ENCODE measurements at regions not wholly inside any gene's neighbourhood (a gene's known extent, or its start where the extent isn't known, plus 50 kb on each side); places are given as distances from the start of the nearest gene placed in this dataset.

DNA sequence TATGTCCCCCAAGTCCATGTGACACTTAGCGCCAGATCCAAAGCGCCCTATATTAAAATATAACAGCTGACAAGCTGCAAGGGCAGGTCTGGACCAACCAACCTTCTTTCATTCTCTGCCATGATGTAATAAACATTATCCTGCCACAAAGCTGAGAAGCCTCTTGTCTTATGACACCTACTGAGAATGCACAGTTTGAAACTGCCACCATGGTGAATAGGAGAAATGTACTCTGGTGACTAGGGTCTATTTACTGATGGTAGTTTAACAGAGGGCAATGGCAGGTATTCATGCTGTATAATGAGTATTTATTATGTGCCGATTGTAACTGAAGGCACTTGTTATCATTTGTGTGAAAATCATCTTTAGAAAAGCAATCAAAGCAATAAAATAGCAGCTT lies 634.0 kb downstream of the OTOL1 start:
- DNase-seq (ENCODE audit: low spot score) = no peak

DNA sequence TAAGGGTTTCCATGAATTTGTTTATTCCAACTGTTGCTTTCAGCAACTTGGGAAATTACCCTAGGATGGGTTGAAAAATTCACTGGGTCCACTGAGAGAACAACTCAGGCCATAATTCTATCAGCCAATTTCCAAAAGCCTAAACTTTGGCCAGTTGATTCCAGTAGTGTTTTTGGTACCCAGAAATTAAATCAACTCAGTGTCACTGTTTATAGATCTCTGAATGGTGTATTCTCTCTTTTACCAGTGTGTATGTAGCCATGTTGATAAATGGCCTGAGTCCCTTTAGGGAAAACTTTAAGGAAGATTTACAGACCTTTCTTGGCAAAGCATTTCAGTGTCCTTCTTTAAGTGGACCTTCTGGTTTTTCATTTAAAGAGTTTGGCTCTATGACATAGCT lies 636.4 kb downstream of the OTOL1 start:
- no peak for DNase-seq (ENCODE audit: low spot score)

DNA sequence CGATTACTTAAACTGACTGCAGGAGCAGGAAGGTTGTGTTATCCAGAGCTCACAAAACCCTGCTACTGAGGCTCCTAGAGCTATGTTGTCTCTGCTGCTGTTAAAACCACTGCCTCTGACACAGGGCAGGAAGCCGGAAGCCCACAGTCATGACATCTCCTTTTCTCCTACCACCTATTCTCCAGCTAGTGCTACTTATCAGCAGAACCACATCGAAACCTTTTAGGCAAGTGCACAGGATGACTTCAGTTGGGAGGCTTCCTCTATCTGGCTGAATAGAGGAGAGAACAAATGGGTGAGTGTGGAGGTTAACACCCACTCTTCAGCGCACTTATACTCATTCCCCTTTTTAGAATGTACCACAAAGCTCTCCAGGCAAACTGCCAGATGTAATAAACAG lies 638.0 kb downstream of the OTOL1 start:
- DNase-seq (ENCODE audit: low spot score) = peak; percentile 32

DNA sequence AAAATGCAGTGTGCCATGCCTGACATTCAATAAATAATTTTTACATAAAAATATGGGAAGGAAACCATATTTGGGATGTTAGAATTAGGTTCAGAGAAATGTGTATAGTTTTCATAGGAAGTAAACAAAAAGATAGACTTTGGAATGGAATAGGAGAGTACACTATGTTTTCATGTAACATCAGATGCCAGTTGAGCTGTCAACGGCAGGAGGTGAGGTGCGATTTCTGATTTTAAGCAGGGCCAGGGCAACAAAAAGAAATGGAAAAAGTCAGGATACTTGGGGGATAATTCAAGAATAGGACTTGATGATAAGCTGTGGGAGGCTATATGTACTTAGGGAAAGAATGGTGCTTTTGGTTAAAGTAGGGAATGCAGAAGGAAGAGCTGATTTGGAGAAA lies 639.5 kb downstream of the OTOL1 start:
- DNase-seq (ENCODE audit: low spot score) = no peak

DNA sequence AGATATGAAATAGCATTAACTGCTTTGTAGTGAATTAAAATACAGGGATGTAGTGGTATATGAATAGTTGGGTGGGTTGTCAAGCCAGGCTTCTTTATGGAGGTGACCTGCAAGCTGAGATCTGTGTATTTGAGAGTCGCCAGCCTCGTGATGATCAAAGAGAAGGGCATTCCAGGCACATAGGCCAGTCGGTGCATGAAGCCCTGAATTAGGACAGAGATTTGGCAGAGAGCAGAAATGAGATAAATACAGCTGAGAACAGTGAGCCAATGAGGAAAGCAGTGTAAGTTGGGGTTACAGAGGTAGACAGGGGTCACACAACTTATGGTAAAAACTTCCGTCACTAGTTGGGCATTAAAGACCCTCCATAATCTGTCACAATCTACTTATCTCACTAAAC lies 641.9 kb downstream of the OTOL1 start:
- no peak for DNase-seq (ENCODE audit: low spot score)

DNA sequence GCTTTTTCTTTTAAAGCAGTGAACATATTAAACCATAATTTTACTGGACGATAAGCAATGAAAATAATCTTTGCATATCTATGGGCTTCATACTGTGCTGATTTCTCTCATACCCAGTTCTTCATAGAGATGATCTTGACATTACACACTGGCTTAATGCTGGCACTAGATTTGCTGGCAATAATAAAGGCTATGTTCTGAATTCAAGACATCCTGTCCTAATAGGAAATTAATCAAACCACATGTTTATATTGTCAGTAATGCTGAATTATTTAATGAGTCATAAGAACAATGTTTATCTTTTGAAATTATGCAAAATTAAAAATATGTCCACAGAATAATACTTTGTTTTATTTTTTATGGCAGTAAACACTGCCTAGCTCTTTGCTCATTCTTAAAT lies 643.2 kb downstream of the OTOL1 start:
- DNase-seq (ENCODE audit: low spot score) = no peak

DNA sequence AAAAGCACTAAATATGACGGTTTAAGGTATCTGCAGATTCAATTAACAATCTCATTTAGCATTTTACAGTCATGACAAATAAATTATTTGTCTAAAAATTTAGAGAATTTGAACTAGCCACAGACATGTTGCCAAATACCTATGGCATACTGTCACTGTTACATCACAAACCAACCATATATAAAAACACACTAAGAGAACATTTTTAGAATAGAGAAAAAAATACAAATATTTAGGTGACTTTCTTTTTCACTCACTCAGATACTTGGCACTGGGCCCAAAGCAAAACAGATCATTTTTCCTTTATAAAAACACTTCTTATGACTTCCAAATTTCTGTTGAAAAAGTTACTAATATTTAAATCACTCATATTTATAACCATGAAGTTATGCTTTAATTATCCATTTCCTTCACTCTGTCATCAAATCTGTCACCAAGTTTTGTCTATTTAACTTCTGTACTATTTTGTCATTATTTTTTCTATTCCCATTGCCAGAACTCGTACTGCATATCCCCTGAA lies 644.7 kb downstream of the OTOL1 start:
- DNase-seq (ENCODE audit: low spot score) = no peak

DNA sequence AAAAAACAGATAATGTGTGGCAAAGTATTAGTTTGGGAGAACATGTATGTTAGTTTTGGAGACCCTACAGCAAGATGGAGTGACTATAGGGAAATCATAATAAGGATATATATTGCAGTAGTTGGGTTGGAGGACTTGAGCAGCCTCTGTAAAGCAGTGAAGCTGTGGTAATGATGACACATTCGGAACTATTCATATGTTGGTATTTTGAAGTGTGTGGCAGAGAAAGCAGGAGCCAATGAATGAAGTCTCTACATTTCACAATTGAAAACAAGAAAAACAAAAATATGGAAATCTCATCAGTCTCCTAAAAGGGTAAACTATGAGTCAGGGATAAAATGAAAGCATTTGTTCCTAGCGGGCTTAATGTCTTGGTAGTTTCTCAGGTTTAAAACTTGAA lies 645.9 kb downstream of the OTOL1 start:
- no peak for DNase-seq (ENCODE audit: low spot score)

DNA sequence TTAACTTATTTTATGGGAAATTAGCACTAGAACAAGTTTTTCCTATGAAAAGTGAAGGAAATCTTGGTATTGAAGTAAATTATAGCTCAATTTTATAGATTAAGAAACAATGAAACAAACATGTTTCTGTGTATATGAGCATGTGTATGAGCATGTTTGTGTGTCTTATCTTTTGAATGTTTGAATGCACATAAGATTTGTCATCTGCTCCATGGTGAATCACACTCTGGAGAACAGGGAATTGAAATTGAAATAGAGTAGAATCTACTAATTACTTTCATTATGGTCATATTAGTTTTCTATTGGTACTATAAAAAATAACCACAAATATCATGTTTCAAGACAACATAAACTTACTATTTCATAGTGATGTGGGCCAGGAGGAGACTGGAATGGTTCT lies 646.6 kb downstream of the OTOL1 start:
- no peak for DNase-seq (ENCODE audit: low spot score)

DNA sequence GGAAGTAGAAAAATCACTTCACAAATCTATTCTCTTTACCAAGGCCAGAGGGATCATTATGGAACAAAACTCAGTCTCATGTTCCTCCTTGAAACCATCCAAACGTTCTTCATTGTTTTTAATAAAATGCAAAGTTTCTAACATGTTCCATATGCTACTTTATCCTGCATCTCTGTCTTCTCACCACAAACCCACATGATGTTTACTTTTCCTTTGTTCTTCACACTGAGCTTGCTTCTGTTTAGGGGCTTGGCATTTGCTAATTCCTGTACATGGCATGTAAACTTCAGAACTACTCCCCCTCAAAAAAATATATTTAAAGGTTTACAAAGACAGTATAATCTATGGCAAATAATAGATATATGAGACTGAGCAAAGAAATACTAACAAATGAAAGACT lies 651.4 kb downstream of the OTOL1 start:
- no peak for DNase-seq (ENCODE audit: low spot score)

DNA sequence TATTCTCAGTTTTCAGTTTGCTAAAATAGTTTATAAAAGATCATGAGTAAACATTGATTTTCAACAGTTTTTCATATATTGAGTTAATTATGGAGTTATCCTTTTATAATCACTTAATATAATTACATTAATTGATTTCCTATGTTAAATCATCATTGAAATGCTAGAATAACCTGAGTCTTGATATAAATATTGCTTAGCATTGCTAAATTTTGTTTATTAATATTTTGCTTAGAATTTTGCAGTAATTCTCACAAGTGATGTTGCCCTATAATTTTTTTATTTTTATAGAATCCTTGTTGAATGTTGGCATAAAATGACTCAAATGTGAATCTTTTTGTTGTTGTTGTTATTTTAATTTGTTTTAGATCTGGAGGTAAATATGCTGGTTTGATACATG lies 654.2 kb downstream of the OTOL1 start:
- no peak for DNase-seq (ENCODE audit: low spot score)

DNA sequence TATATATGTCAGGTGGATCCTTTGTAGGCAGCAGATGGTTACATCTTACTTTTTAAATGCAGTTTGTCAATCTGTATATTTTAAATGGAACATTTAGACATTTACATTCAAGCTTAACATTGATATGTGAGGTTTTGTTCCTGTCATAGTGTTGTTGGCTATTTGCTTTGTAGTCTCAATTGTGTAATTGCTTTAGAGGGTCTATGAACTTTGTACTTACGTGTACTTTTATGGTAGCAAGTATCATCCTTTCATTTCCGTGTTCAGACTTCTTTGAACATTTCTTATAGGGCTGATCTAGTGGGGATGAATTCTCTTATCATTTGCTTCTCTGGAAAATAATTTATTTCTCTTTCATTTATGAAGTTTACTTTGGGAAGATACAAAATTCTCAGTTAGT lies 656.0 kb downstream of the OTOL1 start:
- no peak for DNase-seq (ENCODE audit: low spot score)

DNA sequence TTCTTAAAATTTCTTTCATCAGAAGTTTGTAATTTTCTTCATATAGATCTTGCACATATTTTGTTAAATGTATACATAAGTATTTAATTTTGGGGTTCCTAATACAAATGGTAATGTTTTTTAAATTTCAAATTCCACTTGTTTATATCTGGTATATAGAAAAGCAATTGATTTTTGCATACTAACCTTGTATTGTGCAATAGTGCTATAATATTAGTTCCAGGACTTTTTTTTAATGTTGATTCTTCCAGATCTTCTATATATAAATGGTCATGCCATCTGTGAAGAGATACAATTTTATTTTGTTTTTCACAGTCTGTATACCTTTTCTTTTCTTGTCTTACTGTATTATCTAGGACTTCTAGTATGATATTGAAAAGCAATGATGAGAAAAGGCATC lies 665.0 kb downstream of the OTOL1 start:
- no peak for DNase-seq (ENCODE audit: low spot score)

DNA sequence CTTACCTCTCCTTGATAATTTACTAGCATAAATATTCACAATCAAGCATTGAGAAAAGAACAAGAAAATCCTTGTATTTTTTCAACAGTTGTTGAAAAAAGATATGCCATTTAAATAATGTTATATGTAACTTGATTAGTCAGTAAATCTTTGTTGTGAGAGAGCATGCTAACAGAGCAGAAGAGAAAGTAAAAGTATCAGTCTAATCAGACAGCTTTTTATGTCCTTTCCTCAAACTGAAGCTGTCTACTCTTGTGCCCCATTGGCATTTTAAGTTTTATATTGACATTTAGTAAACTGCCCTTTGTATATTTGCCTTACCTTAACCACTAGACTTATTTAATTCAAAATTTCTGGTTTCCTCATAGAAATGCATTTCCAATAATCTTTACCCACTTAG lies 668.7 kb downstream of the OTOL1 start:
- no peak for DNase-seq (ENCODE audit: low spot score)

DNA sequence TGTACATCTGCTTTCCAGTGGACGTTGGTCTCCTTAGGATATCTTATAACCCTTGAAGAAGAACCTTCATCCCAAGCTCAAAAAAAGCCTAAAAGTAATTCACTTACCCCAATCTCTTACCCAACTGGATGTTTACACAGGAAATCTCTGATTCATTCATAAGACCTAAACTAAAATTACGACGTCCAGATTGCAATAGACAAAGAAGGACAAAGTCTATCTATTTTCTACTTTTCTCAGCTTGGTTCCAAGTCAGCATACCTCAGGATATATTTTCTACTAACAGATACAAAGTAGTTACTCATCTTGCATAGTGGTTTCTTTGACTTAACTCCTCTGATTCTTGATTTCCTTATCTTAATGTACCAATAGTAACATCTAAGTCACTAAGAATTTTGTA lies 669.9 kb downstream of the OTOL1 start:
- DNase-seq (ENCODE audit: low spot score) = no peak

DNA sequence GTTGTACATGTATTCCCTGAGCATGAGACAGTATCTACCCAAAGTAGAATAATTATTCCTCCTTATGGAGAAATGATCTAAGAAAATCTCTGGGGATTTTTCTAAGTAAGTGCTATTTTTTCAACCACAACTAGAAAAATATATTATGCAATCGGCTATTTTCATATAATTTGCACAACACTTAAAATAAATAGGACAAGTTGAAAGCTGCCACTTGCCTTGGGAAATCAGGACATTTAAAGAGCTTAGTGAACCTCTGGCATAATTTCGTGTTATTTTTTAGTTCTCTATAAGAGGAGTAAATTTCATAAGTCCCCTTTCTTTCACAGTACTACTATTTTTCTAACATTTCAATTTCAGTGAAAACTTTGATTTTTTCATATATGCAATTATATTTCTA lies 672.1 kb downstream of the OTOL1 start:
- DNase-seq (ENCODE audit: low spot score) = no peak

DNA sequence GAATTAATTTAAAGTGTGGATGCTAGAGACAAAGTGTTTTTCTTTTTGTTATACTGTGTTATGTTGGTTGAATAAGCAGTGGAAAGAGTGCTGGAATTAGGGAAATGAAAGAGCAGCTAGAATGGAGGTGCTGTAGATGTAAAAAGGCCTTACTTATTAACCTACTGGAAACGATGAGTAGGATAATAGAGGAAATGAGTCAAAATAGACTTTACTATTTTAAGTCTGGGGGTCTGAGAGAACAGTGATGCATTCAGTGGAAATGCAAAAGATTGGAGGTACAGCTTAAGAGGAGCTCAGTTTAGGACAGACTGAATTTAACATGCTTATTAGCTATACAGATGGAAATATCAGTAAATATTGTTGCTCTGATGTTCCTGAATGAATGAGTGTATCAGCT lies 674.0 kb downstream of the OTOL1 start:
- no peak for DNase-seq (ENCODE audit: low spot score)

DNA sequence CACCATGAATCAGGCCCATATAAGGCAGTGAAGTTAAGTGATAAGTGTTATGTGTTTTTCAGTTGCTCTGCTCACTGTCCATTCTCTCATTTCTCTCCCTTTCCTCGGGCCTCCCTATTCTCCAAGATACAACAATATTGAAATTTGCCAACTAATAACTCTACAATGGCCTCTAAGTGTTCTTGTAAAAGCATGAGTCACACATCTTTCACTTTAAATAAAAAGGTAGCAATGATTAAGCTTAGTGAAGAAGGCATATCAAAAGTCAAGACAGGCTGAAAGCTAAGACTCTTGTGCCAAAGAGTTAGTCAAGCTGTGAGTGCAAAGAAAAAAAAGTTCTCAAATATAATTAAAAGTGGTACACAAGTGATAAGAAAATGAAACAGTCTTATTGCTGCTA lies 675.4 kb downstream of the OTOL1 start:
- peak; percentile 2 for DNase-seq (ENCODE audit: low spot score)

DNA sequence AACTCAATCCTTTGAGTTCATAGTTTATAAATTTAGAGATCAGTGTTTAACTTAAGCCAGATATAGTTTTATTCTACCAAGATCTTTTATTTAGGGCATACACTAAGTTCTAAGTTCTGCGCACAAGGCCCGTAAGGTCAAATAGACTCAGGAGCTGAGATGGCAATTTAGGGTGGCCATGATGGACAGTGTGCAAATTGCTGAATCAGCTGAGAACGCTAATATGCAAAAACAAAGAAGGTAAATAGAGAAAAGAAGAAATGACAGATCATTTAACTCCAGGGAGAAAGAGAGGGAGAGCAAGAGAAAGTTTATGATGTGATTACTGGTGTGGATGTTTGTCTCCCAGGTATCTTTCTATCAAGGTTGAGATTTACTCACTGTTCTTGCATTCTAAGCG lies 678.5 kb downstream of the OTOL1 start:
- DNase-seq (ENCODE audit: low spot score) = no peak

DNA sequence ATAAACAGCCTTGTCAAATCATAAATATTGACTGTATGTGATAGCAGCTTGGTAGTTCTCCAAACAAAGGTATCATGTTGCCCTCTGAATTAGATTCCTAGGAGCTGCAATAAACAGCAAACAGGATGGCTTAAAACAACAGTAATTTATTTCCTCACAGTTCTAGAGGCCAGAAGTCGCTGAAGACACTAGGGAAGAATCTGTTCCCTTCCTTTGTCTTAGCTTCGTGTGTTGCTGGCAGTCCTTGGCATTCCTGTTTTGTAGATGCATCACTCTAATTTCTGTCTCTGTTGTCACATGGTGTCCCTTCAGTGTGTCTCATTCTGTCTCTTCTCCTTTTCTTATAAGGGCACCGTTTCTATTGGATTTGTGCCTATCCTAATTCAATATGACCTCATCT lies 679.3 kb downstream of the OTOL1 start:
- DNase-seq (ENCODE audit: low spot score) = no peak

DNA sequence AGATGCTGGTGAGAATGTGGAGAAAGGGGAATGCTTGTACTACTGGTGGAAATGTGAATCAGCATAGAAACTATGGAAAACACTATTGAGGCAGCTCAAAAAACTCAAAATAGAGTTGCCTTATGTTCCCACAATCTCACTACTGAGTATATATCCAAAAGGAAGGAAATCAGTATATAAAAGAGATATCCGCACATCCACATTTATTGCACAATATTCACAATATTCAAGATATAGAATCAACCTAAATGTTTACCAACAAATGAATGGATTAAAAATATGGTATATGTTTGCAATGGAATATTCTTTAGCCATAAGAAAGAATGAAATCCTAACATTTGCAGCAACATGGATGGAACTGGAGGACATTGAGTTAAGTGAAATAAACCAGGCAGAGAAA lies 686.8 kb downstream of the OTOL1 start:
- DNase-seq (ENCODE audit: low spot score) = no peak

DNA sequence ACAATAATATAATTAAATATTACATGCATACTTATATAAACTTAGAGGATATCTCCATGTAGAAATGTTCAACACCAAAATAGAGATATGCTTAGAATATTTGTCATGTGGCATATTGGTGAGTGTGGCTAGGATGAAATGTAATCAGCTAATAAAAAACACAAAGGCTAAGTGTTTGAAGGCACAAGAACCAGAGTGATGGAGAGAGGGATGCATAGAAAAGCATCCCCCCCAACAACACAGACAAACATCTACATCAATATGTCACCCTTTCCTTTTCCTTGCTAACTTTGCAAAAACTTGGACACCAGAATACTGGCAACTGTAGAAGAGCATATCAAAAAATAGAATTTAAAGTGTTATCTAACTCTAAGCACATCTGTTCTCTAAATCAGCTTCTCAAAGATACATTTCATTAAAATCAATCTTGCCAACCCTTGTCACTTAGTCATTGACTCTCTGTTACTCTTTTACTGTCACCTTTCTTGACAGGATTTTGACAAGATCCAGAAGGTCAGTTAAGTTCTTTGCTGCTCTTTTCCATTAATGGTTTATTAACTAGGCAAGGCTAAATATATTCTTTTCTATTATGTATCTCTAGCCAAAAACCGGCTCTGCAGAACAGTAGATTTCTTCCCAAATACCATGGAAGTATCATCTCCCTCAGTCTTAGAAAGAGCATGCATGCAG lies 695.9 kb downstream of the OTOL1 start:
- DNase-seq (ENCODE audit: low spot score) = no peak

DNA sequence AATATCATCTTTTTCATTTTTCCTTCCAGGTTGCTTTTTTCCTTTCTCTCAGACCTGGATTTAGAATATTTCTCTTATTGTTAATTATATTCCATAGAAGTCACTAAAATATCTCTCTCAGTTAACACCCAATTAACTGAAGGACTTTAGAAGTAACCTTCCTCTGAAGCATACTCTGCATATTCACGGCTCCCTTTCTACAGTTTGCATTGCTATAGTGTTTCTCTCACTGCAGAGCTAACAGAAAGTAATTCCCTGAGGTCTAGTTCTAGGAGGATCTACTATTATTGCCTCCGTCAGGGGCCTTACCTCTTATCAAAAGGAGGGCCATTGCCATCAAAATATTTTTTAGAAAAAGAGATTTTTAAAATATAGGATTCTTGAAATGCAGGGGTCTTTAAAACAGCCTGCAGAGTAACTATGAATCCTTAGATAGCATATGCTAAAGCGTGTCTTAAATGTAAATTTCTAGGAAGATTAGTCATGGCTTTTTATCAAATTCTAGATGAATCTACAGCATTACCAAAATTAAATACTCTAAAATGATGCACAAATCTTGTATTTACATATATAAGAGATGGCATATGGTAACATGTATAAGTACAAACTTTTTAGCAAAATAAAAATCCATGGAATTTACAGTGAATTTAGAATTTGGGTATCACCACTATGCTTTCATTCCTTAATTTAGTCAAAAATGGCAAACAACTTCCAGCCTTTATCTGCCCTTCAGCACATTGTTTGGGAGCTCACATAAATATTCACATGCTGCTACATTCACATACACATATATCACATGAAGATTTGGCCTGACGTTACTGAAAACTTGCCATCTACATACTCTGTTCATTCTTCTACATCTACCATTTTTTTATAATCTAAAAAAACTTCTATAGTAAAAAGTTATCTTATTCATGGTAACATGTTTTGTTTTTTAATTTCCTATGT lies 696.8 kb downstream of the OTOL1 start:
- no peak for DNase-seq (ENCODE audit: low spot score)

All from activated CD4-positive, alpha-beta T cell treated with anti-CD3 and anti-CD28 coated beads, Interleukin-2, Interleukin-4, amounts not matched to agents 100 ng/mL and 50 ng/mL, durations not matched to agents 16 hours and 8 hours (primary cell).